K562 (cell line): ENCODE measurements at regions not wholly inside any gene's neighbourhood (a gene's known extent, or its start where the extent isn't known, plus 50 kb on each side); places are given as distances from the start of the nearest gene placed in this dataset.

ENCODE experiments used
- CBFA2T2 ChIP-seq: fragments of 450-650 bp; conservative IDR thresholded peaks from 2 replicates; pipeline ENCODE4 v1.6.1; 2017; ENCODE audit warnings: mild to moderate bottlenecking
- E2F5 ChIP-seq: sonication (generic); formaldehyde crosslinking; IDR thresholded peaks from 2 replicates; pipeline ENCODE4 v1.8.0; 2022; ENCODE audit warnings: mild to moderate bottlenecking, missing genetic modification reagents
- GTF2F1 ChIP-seq: IDR thresholded peaks from 2 replicates; pipeline ENCODE4 v1.6.1; 2011; ENCODE audit warnings: low read depth, low read length, improper control_type of control experiment
- HCFC1 ChIP-seq: IDR thresholded peaks from 2 replicates; pipeline ENCODE4 v1.6.1; 2012; ENCODE audit warnings: low read depth, low read length, improper control_type of control experiment
- MAFG ChIP-seq: fragments of 450-650 bp; conservative IDR thresholded peaks from 2 replicates; pipeline ENCODE4 v1.6.1; 2016; ENCODE audit warnings: missing genetic modification characterization, missing compliant biosample characterization
- PHF20 ChIP-seq: fragments of 450-650 bp; IDR thresholded peaks from 2 replicates; pipeline ENCODE4 v1.6.1; 2018; ENCODE audit not compliant: partially characterized antibody
- SMC3 ChIP-seq: conservative IDR thresholded peaks from 2 replicates; pipeline ENCODE4 v1.6.1; 2011; ENCODE audit warnings: low read depth, low read length, improper control_type of control experiment; ENCODE audit not compliant: insufficient read depth
- SPI1 ChIP-seq: IDR thresholded peaks from 2 replicates; pipeline ENCODE4 v1.6.1; 2011; ENCODE audit warnings: low read depth, low read length, control low read depth, borderline replicate concordance
- STAT5A ChIP-seq: IDR thresholded peaks from 2 replicates; pipeline ENCODE4 v1.6.1; 2012; ENCODE audit warnings: low read length, inconsistent platforms, borderline replicate concordance
- ZNF785 ChIP-seq: fragments of 250-450 bp; sonication (Bioruptor Pico); IDR thresholded peaks from 2 replicates; pipeline ENCODE4 v1.4.0; 2020; ENCODE audit warnings: mild to moderate bottlenecking
- TF ChIP-seq, protein P1 (sequence below): IDR thresholded peaks from 2 replicates; pipeline ENCODE4 v1.6.1; 2011; ENCODE audit not compliant: insufficient read length; ENCODE audit errors: extremely low read depth

DNA sequence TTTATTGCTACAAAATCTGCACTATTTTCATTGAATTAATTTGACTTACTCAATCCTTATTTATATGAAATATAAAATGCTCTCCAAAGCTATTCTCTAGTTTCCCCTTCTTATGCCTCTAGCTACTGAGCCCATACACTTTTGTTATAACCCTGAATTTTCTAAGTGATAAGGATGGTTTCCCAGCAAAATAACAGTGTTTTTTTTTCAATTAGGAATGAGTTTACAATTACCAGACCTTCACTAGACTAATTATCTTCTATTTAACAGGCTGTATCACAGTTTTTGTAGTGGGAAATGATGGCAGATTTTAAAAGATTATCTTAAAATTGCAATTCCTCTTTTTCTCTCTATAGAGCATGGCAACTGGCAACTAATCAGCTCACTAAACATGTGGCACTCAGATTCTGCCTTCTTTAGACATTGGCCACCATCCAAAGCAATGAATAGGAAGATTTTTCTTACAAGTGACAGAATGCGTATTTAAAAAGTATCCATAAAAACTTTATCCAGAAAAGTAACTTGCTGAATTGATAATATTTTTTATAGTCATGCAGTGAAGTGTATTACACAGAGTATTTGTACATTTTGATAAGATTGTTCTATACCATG is 585.7 kb upstream of the ZNF608 start:
- TF ChIP-seq SMC3 (no peak), E2F5 (no peak), HCFC1 (no peak), ZNF785 (no peak), CBFA2T2 (no peak), GTF2F1 (no peak), MAFG (tag) (no peak), SPI1 (no peak), PHF20 (no peak), STAT5A (no peak)
- TF ChIP-seq, protein P1, sequence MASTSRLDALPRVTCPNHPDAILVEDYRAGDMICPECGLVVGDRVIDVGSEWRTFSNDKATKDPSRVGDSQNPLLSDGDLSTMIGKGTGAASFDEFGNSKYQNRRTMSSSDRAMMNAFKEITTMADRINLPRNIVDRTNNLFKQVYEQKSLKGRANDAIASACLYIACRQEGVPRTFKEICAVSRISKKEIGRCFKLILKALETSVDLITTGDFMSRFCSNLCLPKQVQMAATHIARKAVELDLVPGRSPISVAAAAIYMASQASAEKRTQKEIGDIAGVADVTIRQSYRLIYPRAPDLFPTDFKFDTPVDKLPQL = no peak
